ENCODE measurements at regions not wholly inside any gene's neighbourhood (a gene's known extent, or its start where the extent isn't known, plus 50 kb on each side); places are given as distances from the start of the nearest gene placed in this dataset.

DNA sequence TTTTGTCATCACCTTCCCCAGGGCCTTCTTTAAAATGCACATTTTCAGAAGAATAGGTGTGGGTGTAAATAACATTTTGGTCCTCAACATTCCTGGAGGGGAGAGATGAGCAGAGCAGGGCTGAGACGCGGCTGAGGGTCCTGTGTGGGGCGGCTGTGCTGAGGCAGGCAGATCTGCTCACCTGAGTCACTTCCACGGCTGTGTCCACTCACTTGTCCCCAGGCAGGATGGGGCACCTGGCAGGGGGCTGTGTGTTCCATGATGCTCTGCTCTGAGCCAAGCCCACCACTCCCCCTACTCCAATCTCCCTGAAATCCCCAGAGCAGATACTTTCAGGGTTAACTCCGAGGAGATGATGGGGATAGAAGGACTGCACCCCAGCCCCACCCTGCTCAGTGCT lies 93.8 kb downstream of the GLRX3 start:
- intact Hi-C loops (cut with micrococcal nuclease) = no loop called here
- Mint-ChIP-seq H3K27ac (no peak overlapping the region), H3K4me1 (ENCODE audit: low read depth) (no peaks in the 10 kb centered on the region), H3K27me3 (ENCODE audit: low read depth) (no peaks in the 10 kb centered on the region), H3K4me3 (ENCODE audit: low read depth) (no peak overlapping the region), H3K36me3 (ENCODE audit: low read depth) (no peaks in the 10 kb centered on the region), H3K9me3 (peaks cover 18% of the 10 kb centered on the region)
- DNase-seq (ENCODE audit: low spot score) = no peak

GRCh38 chr10:130230611-130231010 lies 94.4 kb downstream of the GLRX3 start:
- DNase-seq (ENCODE audit: low spot score) = no peak
- Mint-ChIP-seq H3K4me3 (ENCODE audit: low read depth) (no peak overlapping the region), H3K27me3 (ENCODE audit: low read depth) (no peaks in the 10 kb centered on the region), H3K27ac (no peak overlapping the region), H3K4me1 (ENCODE audit: low read depth) (no peaks in the 10 kb centered on the region), H3K9me3 (peaks cover 17% of the 10 kb centered on the region), H3K36me3 (ENCODE audit: low read depth) (no peaks in the 10 kb centered on the region)
- intact Hi-C loops (cut with micrococcal nuclease) = no loop called here

DNA sequence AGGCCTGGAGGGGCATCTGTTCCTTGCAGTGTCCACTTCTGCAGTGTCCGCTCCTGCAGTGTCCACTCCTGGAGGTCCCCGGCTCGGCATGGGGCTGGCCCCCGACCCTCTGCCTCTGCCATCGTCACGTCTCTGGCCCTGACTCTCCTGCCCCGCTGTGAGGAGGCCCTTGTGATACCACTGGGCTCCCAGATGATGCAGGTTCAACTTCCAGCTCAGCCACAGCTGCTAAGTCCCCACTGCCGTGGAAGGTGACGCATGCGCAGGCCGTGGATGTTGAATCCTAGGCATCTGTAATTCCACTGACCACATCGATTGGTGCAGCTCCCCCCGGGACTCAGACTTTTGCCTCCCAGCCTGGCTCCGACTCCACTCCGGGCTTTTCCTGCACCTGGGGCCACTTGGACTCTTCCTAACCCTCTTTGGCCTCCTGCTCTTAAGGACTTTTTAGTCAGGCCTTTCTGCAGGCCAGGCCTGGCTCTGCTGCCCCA lies 95.1 kb downstream of the GLRX3 start:
- no peak for DNase-seq (ENCODE audit: low spot score)
- no peaks in the 10 kb centered on the region for H3K4me1 Mint-ChIP-seq (ENCODE audit: low read depth)

GRCh38 chr10:130232166-130233034 lies 96.2 kb downstream of the GLRX3 start:
- Mint-ChIP-seq H3K27ac (no peak overlapping the region), H3K36me3 (ENCODE audit: low read depth) (no peaks in the 10 kb centered on the region), H3K27me3 (ENCODE audit: low read depth) (peaks cover 5% of the 10 kb centered on the region), H3K9me3 (peaks cover 10% of the 10 kb centered on the region), H3K4me3 (ENCODE audit: low read depth) (no peak overlapping the region), H3K4me1 (ENCODE audit: low read depth) (no peaks in the 10 kb centered on the region)
- intact Hi-C loops (cut with micrococcal nuclease) = no loop called here
- DNase-seq (ENCODE audit: low spot score) = no peak

More for the DNA sequence above, 95.1 kb downstream of the GLRX3 start:
- Mint-ChIP-seq H3K36me3 (ENCODE audit: low read depth) (no peaks in the 10 kb centered on the region), H3K27me3 (ENCODE audit: low read depth) (peaks cover 3% of the 10 kb centered on the region), H3K9me3 (peaks cover 14% of the 10 kb centered on the region), H3K4me3 (ENCODE audit: low read depth) (no peak overlapping the region), H3K27ac (no peak overlapping the region)
- intact Hi-C loops (cut with micrococcal nuclease) = no loop called here

DNA sequence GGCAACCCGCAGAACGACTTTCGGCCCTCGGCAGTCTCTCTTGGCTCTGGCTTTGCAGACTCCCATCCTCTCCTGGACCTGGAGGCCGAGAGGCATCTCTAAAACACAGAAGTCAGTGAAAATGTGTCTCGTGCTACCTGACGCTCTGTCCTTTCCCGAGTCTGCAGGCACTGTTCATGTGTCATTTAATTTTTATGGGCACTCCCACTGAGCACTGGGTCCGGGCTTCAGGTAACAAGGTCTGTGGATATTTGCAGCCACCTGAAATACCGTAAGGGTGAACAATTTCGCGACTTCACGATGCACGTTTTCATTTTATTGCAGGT lies 96.8 kb downstream of the GLRX3 start:
- intact Hi-C loops (cut with micrococcal nuclease) = no loop called here
- DNase-seq (ENCODE audit: low spot score) = no peak
- H3K27me3 Mint-ChIP-seq (ENCODE audit: low read depth) = peaks cover 5% of the 10 kb centered on the region
- H3K36me3 Mint-ChIP-seq (ENCODE audit: low read depth) = no peaks in the 10 kb centered on the region
- no peak overlapping the region for H3K27ac Mint-ChIP-seq
- peaks cover 7% of the 10 kb centered on the region for H3K9me3 Mint-ChIP-seq
- H3K4me3 Mint-ChIP-seq (ENCODE audit: low read depth) = no peak overlapping the region
- no peaks in the 10 kb centered on the region for H3K4me1 Mint-ChIP-seq (ENCODE audit: low read depth)

GRCh38 chr10:130233426-130233825 lies 97.2 kb downstream of the GLRX3 start:
- H3K27me3 Mint-ChIP-seq (ENCODE audit: low read depth) = peaks cover 7% of the 10 kb centered on the region
- DNase-seq (ENCODE audit: low spot score) = no peak
- intact Hi-C loops (cut with micrococcal nuclease) = no loop called here
- H3K4me3 Mint-ChIP-seq (ENCODE audit: low read depth) = no peak overlapping the region
- no peaks in the 10 kb centered on the region for H3K4me1 Mint-ChIP-seq (ENCODE audit: low read depth)
- peaks cover 6% of the 10 kb centered on the region for H3K9me3 Mint-ChIP-seq
- H3K27ac Mint-ChIP-seq = no peak overlapping the region
- no peaks in the 10 kb centered on the region for H3K36me3 Mint-ChIP-seq (ENCODE audit: low read depth)

GRCh38 chr10:130234171-130234965 lies 98.2 kb downstream of the GLRX3 start:
- no peak overlapping the region for H3K27ac Mint-ChIP-seq
- H3K9me3 Mint-ChIP-seq = peaks cover 9% of the 10 kb centered on the region
- no peak for DNase-seq (ENCODE audit: low spot score)
- intact Hi-C loops (cut with micrococcal nuclease) = no loop called here
- peaks cover 12% of the 10 kb centered on the region for H3K27me3 Mint-ChIP-seq (ENCODE audit: low read depth)
- no peaks in the 10 kb centered on the region for H3K36me3 Mint-ChIP-seq (ENCODE audit: low read depth)
- H3K4me1 Mint-ChIP-seq (ENCODE audit: low read depth) = no peaks in the 10 kb centered on the region
- H3K4me3 Mint-ChIP-seq (ENCODE audit: low read depth) = no peak overlapping the region

- intact Hi-C loops (cut with micrococcal nuclease) = no loop called here
- no peaks in the 10 kb centered on the region for H3K36me3 Mint-ChIP-seq (ENCODE audit: low read depth)
- no peaks in the 10 kb centered on the region for H3K4me1 Mint-ChIP-seq (ENCODE audit: low read depth)
- H3K27me3 Mint-ChIP-seq (ENCODE audit: low read depth) = peaks cover 19% of the 10 kb centered on the region
- no peak overlapping the region for H3K4me3 Mint-ChIP-seq (ENCODE audit: low read depth)
- no peak for DNase-seq (ENCODE audit: low spot score)
- H3K9me3 Mint-ChIP-seq = peaks cover 20% of the 10 kb centered on the region
- no peak overlapping the region for H3K27ac Mint-ChIP-seq
Observed at GRCh38 chr10:130236711-130237110, 100.5 kb downstream of the GLRX3 start.

DNA sequence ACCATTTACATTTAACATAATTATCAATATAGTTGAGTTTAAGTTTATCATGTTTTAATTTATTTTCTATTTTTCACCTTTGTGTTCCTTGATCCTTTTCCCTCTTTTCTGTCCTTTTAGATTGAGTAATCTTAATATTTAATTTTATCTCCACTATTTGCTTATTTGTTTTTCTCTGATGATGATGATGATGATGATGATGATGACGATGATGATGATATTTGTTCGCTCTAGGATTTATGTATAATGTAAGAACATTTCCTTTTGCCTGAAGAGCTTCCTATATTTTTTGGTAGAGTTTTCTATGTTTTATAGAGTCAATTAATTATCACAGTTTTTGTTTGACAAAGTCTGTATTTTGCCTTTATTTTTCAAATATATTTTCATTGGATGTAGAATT lies 104.2 kb downstream of the GLRX3 start:
- Mint-ChIP-seq H3K9me3 (peaks cover 22% of the 10 kb centered on the region), H3K27me3 (ENCODE audit: low read depth) (peaks cover 32% of the 10 kb centered on the region), H3K36me3 (ENCODE audit: low read depth) (no peaks in the 10 kb centered on the region), H3K4me1 (ENCODE audit: low read depth) (peaks cover 10% of the 10 kb centered on the region), H3K27ac (no peak overlapping the region), H3K4me3 (ENCODE audit: low read depth) (no peak overlapping the region)
- intact Hi-C loops (cut with micrococcal nuclease) = no loop called here
- DNase-seq (ENCODE audit: low spot score) = no peak

GRCh38 chr10:130242513-130242912 lies 106.3 kb downstream of the GLRX3 start:
- Mint-ChIP-seq H3K4me1 (ENCODE audit: low read depth) (peaks cover 10% of the 10 kb centered on the region), H3K4me3 (ENCODE audit: low read depth) (no peak overlapping the region), H3K9me3 (peaks cover 22% of the 10 kb centered on the region), H3K27ac (no peak overlapping the region), H3K27me3 (ENCODE audit: low read depth) (peaks cover 33% of the 10 kb centered on the region), H3K36me3 (ENCODE audit: low read depth) (no peaks in the 10 kb centered on the region)
- no peak for DNase-seq (ENCODE audit: low spot score)
- intact Hi-C loops (cut with micrococcal nuclease) = no loop called here

DNA sequence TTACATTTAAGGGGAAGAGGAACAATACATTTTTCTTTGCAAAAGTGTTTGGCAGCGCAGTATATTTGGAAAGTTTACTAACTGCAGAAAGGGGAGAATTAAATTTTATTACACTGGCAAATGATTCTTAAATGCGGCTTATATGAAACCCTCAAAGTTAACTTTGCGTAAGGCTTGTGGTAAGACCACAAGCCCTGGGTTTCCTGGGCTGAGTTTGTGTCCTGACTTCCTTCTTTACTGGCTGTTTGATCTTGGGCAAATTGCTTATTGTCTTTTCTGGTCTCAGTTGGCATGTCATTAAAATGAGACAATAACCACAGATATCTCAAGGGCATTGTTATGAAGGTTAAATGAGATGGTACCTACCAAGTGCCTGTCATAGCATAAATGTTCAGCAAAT lies 106.8 kb downstream of the GLRX3 start:
- peaks cover 33% of the 10 kb centered on the region for H3K27me3 Mint-ChIP-seq (ENCODE audit: low read depth)
- no peak overlapping the region for H3K4me3 Mint-ChIP-seq (ENCODE audit: low read depth)

GRCh38 chr10:130244031-130244927 lies 108.1 kb downstream of the GLRX3 start:
- intact Hi-C loops (cut with micrococcal nuclease) = no loop called here
- Mint-ChIP-seq H3K27me3 (ENCODE audit: low read depth) (peaks cover 27% of the 10 kb centered on the region), H3K36me3 (ENCODE audit: low read depth) (no peaks in the 10 kb centered on the region), H3K4me1 (ENCODE audit: low read depth) (peaks cover 10% of the 10 kb centered on the region), H3K27ac (no peak overlapping the region), H3K9me3 (peaks cover 13% of the 10 kb centered on the region), H3K4me3 (ENCODE audit: low read depth) (no peak overlapping the region)
- no peak for DNase-seq (ENCODE audit: low spot score)

More for the DNA sequence above, 106.8 kb downstream of the GLRX3 start:
- intact Hi-C loops (cut with micrococcal nuclease) = no loop called here
- H3K36me3 Mint-ChIP-seq (ENCODE audit: low read depth) = no peaks in the 10 kb centered on the region
- peaks cover 21% of the 10 kb centered on the region for H3K9me3 Mint-ChIP-seq
- H3K27ac Mint-ChIP-seq = no peak overlapping the region
- peaks cover 10% of the 10 kb centered on the region for H3K4me1 Mint-ChIP-seq (ENCODE audit: low read depth)
- no peak for DNase-seq (ENCODE audit: low spot score)
